WTC11 (cell line): ENCODE measurements at regions not wholly inside any gene's neighbourhood (a gene's known extent, or its start where the extent isn't known, plus 50 kb on each side); places are given as distances from the start of the nearest gene placed in this dataset.

Experiments used
- ATAC-seq: fragments of 200-7000 bp; cut with Tn5 transposase; 2 replicates; pipeline ENCODE4 v1.10.0; 2021; ENCODE audit warnings: mild to moderate bottlenecking, moderate library complexity
- CTCF ChIA-PET: fragments of 300-600 bp; sonication (Branson Sonifier 250); formaldehyde crosslinking; loops from one replicate; lab custom pipeline; 2021; ENCODE audit warnings: antibody characterized with exemption; lab: Charles Lee
- POLR2A ChIA-PET: fragments of 350-600 bp; sonication (Branson Sonifier 250); formaldehyde crosslinking; loops from one replicate; lab custom pipeline; 2021; ENCODE audit warnings: antibody characterized with exemption; lab: Charles Lee
- DNase-seq: peaks from one replicate; pipeline ENCODE4 v3.0.0; 2021; ENCODE audit warnings: low spot score
- H3K27ac Mint-ChIP-seq: 2 replicates; pipeline ENCODE4 v1.8.0; 2021; ENCODE audit warnings: mixed read lengths
- H3K27me3 Mint-ChIP-seq: 2 replicates; pipeline ENCODE4 v1.8.0; 2021; ENCODE audit warnings: low read depth, mild to moderate bottlenecking, moderate library complexity, mixed read lengths
- H3K36me3 Mint-ChIP-seq: 2 replicates; pipeline ENCODE4 v1.8.0; 2021; ENCODE audit warnings: mixed read lengths
- H3K4me1 Mint-ChIP-seq: 2 replicates; pipeline ENCODE4 v1.8.0; 2022; ENCODE audit warnings: mixed read lengths
- H3K4me3 Mint-ChIP-seq: 2 replicates; pipeline ENCODE4 v1.8.0; 2021; ENCODE audit warnings: mild to moderate bottlenecking, moderate library complexity, mixed read lengths
- H3K9me3 Mint-ChIP-seq: 2 replicates; pipeline ENCODE4 v1.8.0; 2021; ENCODE audit warnings: mixed read lengths
- ATF1 ChIP-seq: sonication (generic); formaldehyde crosslinking; IDR thresholded peaks from 2 replicates; pipeline ENCODE4 v1.8.1; 2023; ENCODE audit warnings: mild to moderate bottlenecking, moderate library complexity, missing genetic modification reagents
- ETV6 ChIP-seq: sonication (generic); formaldehyde crosslinking; IDR thresholded peaks from 2 replicates; pipeline ENCODE4 v1.8.1; 2022; ENCODE audit warnings: mild to moderate bottlenecking, missing genetic modification reagents
- FOXK1 ChIP-seq: sonication (generic); formaldehyde crosslinking; IDR thresholded peaks from 2 replicates; pipeline ENCODE4 v1.8.0; 2022; ENCODE audit warnings: mild to moderate bottlenecking, moderate library complexity, missing genetic modification reagents
- FOXP1 ChIP-seq: sonication (generic); formaldehyde crosslinking; IDR thresholded peaks from 2 replicates; pipeline ENCODE4 v1.8.0; 2022; ENCODE audit warnings: missing genetic modification reagents, mild to moderate bottlenecking, moderate library complexity, borderline replicate concordance
- GRHL2 ChIP-seq: fragments of 250-450 bp; sonication (Bioruptor Pico); IDR thresholded peaks from 2 replicates; pipeline ENCODE4 v1.8.0; 2022; ENCODE audit warnings: mild to moderate bottlenecking, moderate library complexity; ENCODE audit not compliant: insufficient replicate concordance, severe bottlenecking
- JAZF1 ChIP-seq: fragments of 250-450 bp; sonication (Bioruptor Pico); IDR thresholded peaks from 2 replicates; pipeline ENCODE4 v1.9.0; 2021; ENCODE audit warnings: moderate library complexity, mild to moderate bottlenecking, inconsistent platforms
- SMAD3 ChIP-seq: sonication (generic); formaldehyde crosslinking; IDR thresholded peaks from 2 replicates; pipeline ENCODE4 v1.8.0; 2022; ENCODE audit warnings: missing genetic modification reagents, mild to moderate bottlenecking, borderline replicate concordance
- SMAD4 ChIP-seq: sonication (generic); formaldehyde crosslinking; IDR thresholded peaks from 2 replicates; pipeline ENCODE4 v1.8.0; 2022; ENCODE audit warnings: mild to moderate bottlenecking, missing genetic modification reagents
- ZBTB21 ChIP-seq: sonication (generic); formaldehyde crosslinking; IDR thresholded peaks from 2 replicates; pipeline ENCODE4 v1.8.1; 2023; ENCODE audit warnings: mild to moderate bottlenecking, missing genetic modification reagents, borderline replicate concordance
- ZNF121 ChIP-seq: sonication (generic); formaldehyde crosslinking; IDR thresholded peaks from 2 replicates; pipeline ENCODE4 v1.8.0; 2023; ENCODE audit warnings: missing genetic modification reagents
- ZNF219 ChIP-seq: sonication (generic); formaldehyde crosslinking; IDR thresholded peaks from 2 replicates; pipeline ENCODE4 v1.8.0; 2023; ENCODE audit warnings: missing genetic modification reagents, mild to moderate bottlenecking, borderline replicate concordance
- ZNF416 ChIP-seq: fragments of 250-450 bp; sonication (Bioruptor Pico); IDR thresholded peaks from 2 replicates; pipeline ENCODE4 v1.9.0; 2021; ENCODE audit warnings: mild to moderate bottlenecking, inconsistent platforms
- TF ChIP-seq, protein P1 (sequence below): sonication (generic); formaldehyde crosslinking; IDR thresholded peaks from 2 replicates; pipeline ENCODE4 v1.8.1; 2023; ENCODE audit warnings: mild to moderate bottlenecking, missing genetic modification reagents, moderate library complexity
- TF ChIP-seq, protein P2 (sequence below): sonication (generic); formaldehyde crosslinking; IDR thresholded peaks from 2 replicates; pipeline ENCODE4 v1.8.0; 2023; ENCODE audit warnings: mild to moderate bottlenecking, missing genetic modification reagents
- TF ChIP-seq, protein P3 (sequence below): fragments of 250-450 bp; sonication (Bioruptor Pico); IDR thresholded peaks from 2 replicates; pipeline ENCODE4 v1.9.0; 2021; ENCODE audit warnings: mild to moderate bottlenecking, borderline replicate concordance
- TF ChIP-seq, protein P4 (sequence below): sonication (generic); formaldehyde crosslinking; IDR thresholded peaks from 2 replicates; pipeline ENCODE4 v1.8.0; 2022; ENCODE audit warnings: mild to moderate bottlenecking, missing genetic modification reagents
- TF ChIP-seq, protein P5 (sequence below): fragments of 250-450 bp; sonication (Bioruptor Pico); IDR thresholded peaks from 2 replicates; pipeline ENCODE4 v1.9.0; 2021; ENCODE audit warnings: mild to moderate bottlenecking
- TF ChIP-seq, protein P6 (sequence below): sonication (generic); formaldehyde crosslinking; IDR thresholded peaks from 2 replicates; pipeline ENCODE4 v1.8.1; 2023; ENCODE audit warnings: mild to moderate bottlenecking, missing genetic modification reagents

DNA sequence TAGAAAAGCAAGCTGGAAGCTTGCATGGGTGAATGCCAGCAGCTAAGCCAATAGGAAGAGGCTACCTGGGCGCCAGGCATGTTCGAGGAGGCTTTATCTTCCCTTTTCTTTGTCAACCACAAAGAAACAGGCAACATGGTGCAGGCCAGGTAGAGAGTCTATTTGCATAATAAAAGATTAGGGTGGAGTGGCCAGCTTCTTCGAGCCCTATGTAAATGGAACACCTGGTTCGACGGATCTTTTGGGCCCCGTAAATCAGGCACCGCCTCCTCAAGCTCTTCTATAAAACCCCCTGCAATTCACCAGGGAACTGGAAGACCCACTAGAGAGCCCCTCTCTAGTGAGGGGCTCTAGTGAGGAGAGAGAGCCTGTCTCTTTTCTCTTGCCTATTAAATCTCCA is 1106.2 kb upstream of the CELF2 start:
- CTCF ChIA-PET: interaction anchor here (0.7 kb wide), 2 partner anchors 303 to 569 kb away, joined by 3 to 5 read pairs; no protein-coding TSS in a partner anchor
- Mint-ChIP-seq H3K27me3 (no peaks in the 10 kb centered on the region; the same call in 1 of the 2 replicates), H3K4me1 (peaks cover 32% of the 10 kb centered on the region), H3K9me3 (peaks cover 24% of the 10 kb centered on the region), H3K27ac (peak overlapping the region; percentile 93), H3K4me3 (no peak overlapping the region), H3K36me3 (peaks cover 26% of the 10 kb centered on the region)
- peak; percentile 98 for ATAC-seq
- peak; percentile 62 for DNase-seq
- TF ChIP-seq, protein P1, sequence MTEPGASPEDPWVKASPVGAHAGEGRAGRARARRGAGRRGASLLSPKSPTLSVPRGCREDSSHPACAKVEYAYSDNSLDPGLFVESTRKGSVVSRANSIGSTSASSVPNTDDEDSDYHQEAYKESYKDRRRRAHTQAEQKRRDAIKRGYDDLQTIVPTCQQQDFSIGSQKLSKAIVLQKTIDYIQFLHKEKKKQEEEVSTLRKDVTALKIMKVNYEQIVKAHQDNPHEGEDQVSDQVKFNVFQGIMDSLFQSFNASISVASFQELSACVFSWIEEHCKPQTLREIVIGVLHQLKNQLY (CRISPR knock-in tag): no peak
- TF ChIP-seq, protein P2, sequence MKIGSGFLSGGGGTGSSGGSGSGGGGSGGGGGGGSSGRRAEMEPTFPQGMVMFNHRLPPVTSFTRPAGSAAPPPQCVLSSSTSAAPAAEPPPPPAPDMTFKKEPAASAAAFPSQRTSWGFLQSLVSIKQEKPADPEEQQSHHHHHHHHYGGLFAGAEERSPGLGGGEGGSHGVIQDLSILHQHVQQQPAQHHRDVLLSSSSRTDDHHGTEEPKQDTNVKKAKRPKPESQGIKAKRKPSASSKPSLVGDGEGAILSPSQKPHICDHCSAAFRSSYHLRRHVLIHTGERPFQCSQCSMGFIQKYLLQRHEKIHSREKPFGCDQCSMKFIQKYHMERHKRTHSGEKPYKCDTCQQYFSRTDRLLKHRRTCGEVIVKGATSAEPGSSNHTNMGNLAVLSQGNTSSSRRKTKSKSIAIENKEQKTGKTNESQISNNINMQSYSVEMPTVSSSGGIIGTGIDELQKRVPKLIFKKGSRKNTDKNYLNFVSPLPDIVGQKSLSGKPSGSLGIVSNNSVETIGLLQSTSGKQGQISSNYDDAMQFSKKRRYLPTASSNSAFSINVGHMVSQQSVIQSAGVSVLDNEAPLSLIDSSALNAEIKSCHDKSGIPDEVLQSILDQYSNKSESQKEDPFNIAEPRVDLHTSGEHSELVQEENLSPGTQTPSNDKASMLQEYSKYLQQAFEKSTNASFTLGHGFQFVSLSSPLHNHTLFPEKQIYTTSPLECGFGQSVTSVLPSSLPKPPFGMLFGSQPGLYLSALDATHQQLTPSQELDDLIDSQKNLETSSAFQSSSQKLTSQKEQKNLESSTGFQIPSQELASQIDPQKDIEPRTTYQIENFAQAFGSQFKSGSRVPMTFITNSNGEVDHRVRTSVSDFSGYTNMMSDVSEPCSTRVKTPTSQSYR (CRISPR knock-in tag): no peak
- no peak for TF ChIP-seq ZNF219 (CRISPR knock-in tag)
- TF ChIP-seq ATF1 (CRISPR knock-in tag): no peak
- no peak for TF ChIP-seq SMAD3
- no peak for TF ChIP-seq GRHL2
- TF ChIP-seq, protein P3, sequence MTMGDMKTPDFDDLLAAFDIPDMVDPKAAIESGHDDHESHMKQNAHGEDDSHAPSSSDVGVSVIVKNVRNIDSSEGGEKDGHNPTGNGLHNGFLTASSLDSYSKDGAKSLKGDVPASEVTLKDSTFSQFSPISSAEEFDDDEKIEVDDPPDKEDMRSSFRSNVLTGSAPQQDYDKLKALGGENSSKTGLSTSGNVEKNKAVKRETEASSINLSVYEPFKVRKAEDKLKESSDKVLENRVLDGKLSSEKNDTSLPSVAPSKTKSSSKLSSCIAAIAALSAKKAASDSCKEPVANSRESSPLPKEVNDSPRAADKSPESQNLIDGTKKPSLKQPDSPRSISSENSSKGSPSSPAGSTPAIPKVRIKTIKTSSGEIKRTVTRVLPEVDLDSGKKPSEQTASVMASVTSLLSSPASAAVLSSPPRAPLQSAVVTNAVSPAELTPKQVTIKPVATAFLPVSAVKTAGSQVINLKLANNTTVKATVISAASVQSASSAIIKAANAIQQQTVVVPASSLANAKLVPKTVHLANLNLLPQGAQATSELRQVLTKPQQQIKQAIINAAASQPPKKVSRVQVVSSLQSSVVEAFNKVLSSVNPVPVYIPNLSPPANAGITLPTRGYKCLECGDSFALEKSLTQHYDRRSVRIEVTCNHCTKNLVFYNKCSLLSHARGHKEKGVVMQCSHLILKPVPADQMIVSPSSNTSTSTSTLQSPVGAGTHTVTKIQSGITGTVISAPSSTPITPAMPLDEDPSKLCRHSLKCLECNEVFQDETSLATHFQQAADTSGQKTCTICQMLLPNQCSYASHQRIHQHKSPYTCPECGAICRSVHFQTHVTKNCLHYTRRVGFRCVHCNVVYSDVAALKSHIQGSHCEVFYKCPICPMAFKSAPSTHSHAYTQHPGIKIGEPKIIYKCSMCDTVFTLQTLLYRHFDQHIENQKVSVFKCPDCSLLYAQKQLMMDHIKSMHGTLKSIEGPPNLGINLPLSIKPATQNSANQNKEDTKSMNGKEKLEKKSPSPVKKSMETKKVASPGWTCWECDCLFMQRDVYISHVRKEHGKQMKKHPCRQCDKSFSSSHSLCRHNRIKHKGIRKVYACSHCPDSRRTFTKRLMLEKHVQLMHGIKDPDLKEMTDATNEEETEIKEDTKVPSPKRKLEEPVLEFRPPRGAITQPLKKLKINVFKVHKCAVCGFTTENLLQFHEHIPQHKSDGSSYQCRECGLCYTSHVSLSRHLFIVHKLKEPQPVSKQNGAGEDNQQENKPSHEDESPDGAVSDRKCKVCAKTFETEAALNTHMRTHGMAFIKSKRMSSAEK (CRISPR knock-in tag): no peak
- TF ChIP-seq JAZF1: no peak
- TF ChIP-seq FOXP1 (CRISPR knock-in tag): no peak
- no peak for TF ChIP-seq ZNF121 (CRISPR knock-in tag)
- TF ChIP-seq, protein P4, sequence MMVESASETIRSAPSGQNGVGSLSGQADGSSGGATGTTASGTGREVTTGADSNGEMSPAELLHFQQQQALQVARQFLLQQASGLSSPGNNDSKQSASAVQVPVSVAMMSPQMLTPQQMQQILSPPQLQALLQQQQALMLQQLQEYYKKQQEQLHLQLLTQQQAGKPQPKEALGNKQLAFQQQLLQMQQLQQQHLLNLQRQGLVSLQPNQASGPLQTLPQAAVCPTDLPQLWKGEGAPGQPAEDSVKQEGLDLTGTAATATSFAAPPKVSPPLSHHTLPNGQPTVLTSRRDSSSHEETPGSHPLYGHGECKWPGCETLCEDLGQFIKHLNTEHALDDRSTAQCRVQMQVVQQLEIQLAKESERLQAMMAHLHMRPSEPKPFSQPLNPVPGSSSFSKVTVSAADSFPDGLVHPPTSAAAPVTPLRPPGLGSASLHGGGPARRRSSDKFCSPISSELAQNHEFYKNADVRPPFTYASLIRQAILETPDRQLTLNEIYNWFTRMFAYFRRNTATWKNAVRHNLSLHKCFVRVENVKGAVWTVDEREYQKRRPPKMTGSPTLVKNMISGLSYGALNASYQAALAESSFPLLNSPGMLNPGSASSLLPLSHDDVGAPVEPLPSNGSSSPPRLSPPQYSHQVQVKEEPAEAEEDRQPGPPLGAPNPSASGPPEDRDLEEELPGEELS: no peak
- TF ChIP-seq ZBTB21 (CRISPR knock-in tag): no peak
- TF ChIP-seq, protein P5, sequence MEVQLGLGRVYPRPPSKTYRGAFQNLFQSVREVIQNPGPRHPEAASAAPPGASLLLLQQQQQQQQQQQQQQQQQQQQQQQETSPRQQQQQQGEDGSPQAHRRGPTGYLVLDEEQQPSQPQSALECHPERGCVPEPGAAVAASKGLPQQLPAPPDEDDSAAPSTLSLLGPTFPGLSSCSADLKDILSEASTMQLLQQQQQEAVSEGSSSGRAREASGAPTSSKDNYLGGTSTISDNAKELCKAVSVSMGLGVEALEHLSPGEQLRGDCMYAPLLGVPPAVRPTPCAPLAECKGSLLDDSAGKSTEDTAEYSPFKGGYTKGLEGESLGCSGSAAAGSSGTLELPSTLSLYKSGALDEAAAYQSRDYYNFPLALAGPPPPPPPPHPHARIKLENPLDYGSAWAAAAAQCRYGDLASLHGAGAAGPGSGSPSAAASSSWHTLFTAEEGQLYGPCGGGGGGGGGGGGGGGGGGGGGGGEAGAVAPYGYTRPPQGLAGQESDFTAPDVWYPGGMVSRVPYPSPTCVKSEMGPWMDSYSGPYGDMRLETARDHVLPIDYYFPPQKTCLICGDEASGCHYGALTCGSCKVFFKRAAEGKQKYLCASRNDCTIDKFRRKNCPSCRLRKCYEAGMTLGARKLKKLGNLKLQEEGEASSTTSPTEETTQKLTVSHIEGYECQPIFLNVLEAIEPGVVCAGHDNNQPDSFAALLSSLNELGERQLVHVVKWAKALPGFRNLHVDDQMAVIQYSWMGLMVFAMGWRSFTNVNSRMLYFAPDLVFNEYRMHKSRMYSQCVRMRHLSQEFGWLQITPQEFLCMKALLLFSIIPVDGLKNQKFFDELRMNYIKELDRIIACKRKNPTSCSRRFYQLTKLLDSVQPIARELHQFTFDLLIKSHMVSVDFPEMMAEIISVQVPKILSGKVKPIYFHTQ (CRISPR knock-in tag): no peak
- TF ChIP-seq SMAD4 (CRISPR knock-in tag): no peak
- TF ChIP-seq, protein P6, sequence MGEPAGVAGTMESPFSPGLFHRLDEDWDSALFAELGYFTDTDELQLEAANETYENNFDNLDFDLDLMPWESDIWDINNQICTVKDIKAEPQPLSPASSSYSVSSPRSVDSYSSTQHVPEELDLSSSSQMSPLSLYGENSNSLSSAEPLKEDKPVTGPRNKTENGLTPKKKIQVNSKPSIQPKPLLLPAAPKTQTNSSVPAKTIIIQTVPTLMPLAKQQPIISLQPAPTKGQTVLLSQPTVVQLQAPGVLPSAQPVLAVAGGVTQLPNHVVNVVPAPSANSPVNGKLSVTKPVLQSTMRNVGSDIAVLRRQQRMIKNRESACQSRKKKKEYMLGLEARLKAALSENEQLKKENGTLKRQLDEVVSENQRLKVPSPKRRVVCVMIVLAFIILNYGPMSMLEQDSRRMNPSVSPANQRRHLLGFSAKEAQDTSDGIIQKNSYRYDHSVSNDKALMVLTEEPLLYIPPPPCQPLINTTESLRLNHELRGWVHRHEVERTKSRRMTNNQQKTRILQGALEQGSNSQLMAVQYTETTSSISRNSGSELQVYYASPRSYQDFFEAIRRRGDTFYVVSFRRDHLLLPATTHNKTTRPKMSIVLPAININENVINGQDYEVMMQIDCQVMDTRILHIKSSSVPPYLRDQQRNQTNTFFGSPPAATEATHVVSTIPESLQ (CRISPR knock-in tag): no peak
- TF ChIP-seq ZNF416 (CRISPR knock-in tag): no peak
- TF ChIP-seq FOXK1 (CRISPR knock-in tag): no peak
- TF ChIP-seq ETV6 (CRISPR knock-in tag): no peak
- POLR2A ChIA-PET: interaction anchor here (0.5 kb wide), 1 partner anchor 1778 kb away, joined by 4 read pairs; no protein-coding TSS in a partner anchor
